Ovary (tissue), 7 donors: ENCODE measurements at regions not wholly inside any gene's neighbourhood (a gene's known extent, or its start where the extent isn't known, plus 50 kb on each side); places are given as distances from the start of the nearest gene placed in this dataset.

Experiments
- DNase-seq, 5 donors: peaks; one replicate each; pipeline ENCODE4 v3.0.0-alpha.2; 2019 to 2020
- H3K27ac ChIP-seq, 2 donors: fragments of 200-600 bp; one replicate each; pipeline versions ENCODE4 v1.5.1 to v1.8.0; 2019 to 2022
- H3K27me3 ChIP-seq: fragments of 200-600 bp; one replicate; pipeline ENCODE4 v1.8.0; 2022
- H3K36me3 ChIP-seq: fragments of 200-600 bp; sonication (generic); one replicate; pipeline ENCODE4 v1.5.1; 2019
- H3K4me1 ChIP-seq: one replicate; pipeline ENCODE4 v1.8.1; 2013; ENCODE audit warnings: mild to moderate bottlenecking, moderate library complexity; ENCODE audit not compliant: insufficient read depth
- H3K4me3 ChIP-seq: fragments of 200-600 bp; sonication (generic); one replicate; pipeline ENCODE4 v1.5.1; 2017
- H3K9me3 ChIP-seq, 2 donors: fragments of 200-600 bp in 1 of 2; sonication (generic) in 1 of 2; one replicate each; pipeline versions ENCODE4 v1.5.1 to v1.8.1; 2013 to 2019; ENCODE audit warnings: mild to moderate bottlenecking in 1 of 2, moderate library complexity in 1 of 2
- CTCF ChIP-seq, 3 donors: fragments of 450-650 bp in 2 of 3; fragments of 200-600 bp in 1 of 3; IDR thresholded peaks; one replicate each; pipeline versions ENCODE4 v1.5.1 to v1.8.0; 2016 to 2022; ENCODE audit warnings: antibody characterized with exemption in 3 of 3, mild to moderate bottlenecking in 1 of 3
- EP300 ChIP-seq: sonication (generic); formaldehyde crosslinking; IDR thresholded peaks from one replicate; pipeline ENCODE4 v1.6.1; 2017; ENCODE audit warnings: antibody characterized with exemption
- POLR2A ChIP-seq: fragments of 450-650 bp; IDR thresholded peaks from one replicate; pipeline ENCODE4 v1.6.1; 2017; ENCODE audit warnings: antibody characterized with exemption, mild to moderate bottlenecking, moderate library complexity
- WGBS, 3 donors: extraction: QIAGEN DNeasy Blood & Tissue Kit in 1 of 3; methylation state at CpG; one replicate each; pipeline versions ENCODE4 v1.1.5 to v1.1.7; 2013 to 2017; 5-methylcytosine and 5-hydroxymethylcytosine counted together
- intact Hi-C, 4 donors: fragments of 100-400 bp; cut with DNase I; formaldehyde crosslinking; loops; one replicate each; pipeline versions ENCODE4 v1.11.0 to v1.15.1; 2022 to 2023
- donor health status: DM: no; HTN: no; CAD: no; lungs with moderate emphysema.
- donor health status: DM: no; HTN: no; CAD: no.
- donor health status: Bipolar disorder and iron deficiency.
- donor health status: DM: no; HTN: no; CAD: no.
- donor health status: DM: yes; HTN: yes; CAD: no.

- TF ChIP-seq POLR2A: no peak
- no peak for TF ChIP-seq EP300
- TF ChIP-seq CTCF (IDR thresholded peaks at IDR 0.05): no peak
- intact Hi-C loops: no loop called here
- 28 to 34% (median 32%) methylated on average over 4 of the region's 4 CpGs for WGBS, 3 donors
- H3K9me3 ChIP-seq: no peaks in the 10 kb centered on the region
- DNase-seq: no peak
- no peaks in the 10 kb centered on the region for H3K27me3 ChIP-seq
- H3K4me3 ChIP-seq: no peak overlapping the region
- H3K27ac ChIP-seq: no peak overlapping the region
- no peaks in the 10 kb centered on the region for H3K4me1 ChIP-seq
- H3K36me3 ChIP-seq: no peaks in the 10 kb centered on the region
Measured at GRCh38 chr14:95381726-95382125, 62.0 kb upstream of the CLMN start.

- H3K36me3 ChIP-seq: no peaks in the 10 kb centered on the region
- no peaks in the 10 kb centered on the region for H3K4me1 ChIP-seq
- no peak for DNase-seq
- no peaks in the 10 kb centered on the region for H3K27me3 ChIP-seq
- H3K9me3 ChIP-seq: no peaks in the 10 kb centered on the region
- intact Hi-C loops: no loop called here
- TF ChIP-seq POLR2A: no peak
- TF ChIP-seq CTCF (IDR thresholded peaks at IDR 0.05): no peak
- TF ChIP-seq EP300: no peak
- no peak overlapping the region for H3K4me3 ChIP-seq
- WGBS, 3 donors: 84 to 92% (median 91%) methylated on average over 5 of the region's 5 CpGs
- no peak overlapping the region for H3K27ac ChIP-seq
Measured at GRCh38 chr14:95380350-95381042, 60.8 kb upstream of the CLMN start.

GRCh38 chr14:95379634-95380033 is 59.9 kb upstream of the CLMN start:
- H3K27ac ChIP-seq: no peak overlapping the region

GRCh38 chr14:95375539-95376109 is 55.9 kb upstream of the CLMN start:
- Histone ChIP-seq H3K27ac (no peak overlapping the region), H3K27me3 (no peaks in the 10 kb centered on the region), H3K4me3 (no peak overlapping the region), H3K36me3 (no peaks in the 10 kb centered on the region), H3K4me1 (no peaks in the 10 kb centered on the region), H3K9me3 (no peaks in the 10 kb centered on the region)
- no peak for DNase-seq
- TF ChIP-seq CTCF (IDR thresholded peaks at IDR 0.05): no peak
- no peak for TF ChIP-seq EP300
- TF ChIP-seq POLR2A: no peak
- WGBS, 3 donors: 58 to 73% (median 68%) methylated on average over 7 of the region's 7 CpGs
- intact Hi-C loops: no loop called here

More at GRCh38 chr14:95379634-95380033, 59.9 kb upstream of the CLMN start:
- TF ChIP-seq POLR2A: no peak
- no peak for TF ChIP-seq CTCF (IDR thresholded peaks at IDR 0.05)
- TF ChIP-seq EP300: no peak
- Histone ChIP-seq H3K9me3 (no peaks in the 10 kb centered on the region), H3K4me3 (no peak overlapping the region), H3K4me1 (no peaks in the 10 kb centered on the region), H3K36me3 (no peaks in the 10 kb centered on the region), H3K27me3 (no peaks in the 10 kb centered on the region)
- DNase-seq: no peak
- intact Hi-C loops: no loop called here
